ENCODE measurements at regions not wholly inside any gene's neighbourhood (a gene's known extent, or its start where the extent isn't known, plus 50 kb on each side); places are given as distances from the start of the nearest gene placed in this dataset.

DNA sequence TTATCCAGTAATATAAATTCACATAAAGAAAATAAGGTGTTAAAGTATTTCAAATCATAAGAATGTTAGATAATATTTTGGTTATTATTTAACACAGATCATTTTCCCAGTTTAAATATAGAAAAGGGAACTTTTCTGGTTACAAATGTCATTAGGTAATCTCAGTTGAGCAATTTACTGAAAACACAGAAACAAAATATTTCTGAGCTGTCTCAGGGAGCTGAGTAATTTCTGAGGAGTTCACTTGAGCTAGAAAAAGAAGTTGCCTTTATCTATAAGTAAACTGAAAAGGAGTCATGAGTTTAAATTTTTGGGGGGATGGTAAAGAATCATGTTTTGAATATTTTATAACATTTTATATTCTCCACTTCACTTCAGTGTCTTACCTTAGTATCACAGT lies 855.4 kb upstream of the ARPP21 start:
- TF ChIP-seq, protein P1, sequence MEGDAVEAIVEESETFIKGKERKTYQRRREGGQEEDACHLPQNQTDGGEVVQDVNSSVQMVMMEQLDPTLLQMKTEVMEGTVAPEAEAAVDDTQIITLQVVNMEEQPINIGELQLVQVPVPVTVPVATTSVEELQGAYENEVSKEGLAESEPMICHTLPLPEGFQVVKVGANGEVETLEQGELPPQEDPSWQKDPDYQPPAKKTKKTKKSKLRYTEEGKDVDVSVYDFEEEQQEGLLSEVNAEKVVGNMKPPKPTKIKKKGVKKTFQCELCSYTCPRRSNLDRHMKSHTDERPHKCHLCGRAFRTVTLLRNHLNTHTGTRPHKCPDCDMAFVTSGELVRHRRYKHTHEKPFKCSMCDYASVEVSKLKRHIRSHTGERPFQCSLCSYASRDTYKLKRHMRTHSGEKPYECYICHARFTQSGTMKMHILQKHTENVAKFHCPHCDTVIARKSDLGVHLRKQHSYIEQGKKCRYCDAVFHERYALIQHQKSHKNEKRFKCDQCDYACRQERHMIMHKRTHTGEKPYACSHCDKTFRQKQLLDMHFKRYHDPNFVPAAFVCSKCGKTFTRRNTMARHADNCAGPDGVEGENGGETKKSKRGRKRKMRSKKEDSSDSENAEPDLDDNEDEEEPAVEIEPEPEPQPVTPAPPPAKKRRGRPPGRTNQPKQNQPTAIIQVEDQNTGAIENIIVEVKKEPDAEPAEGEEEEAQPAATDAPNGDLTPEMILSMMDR (IDR thresholded peaks at IDR 0.05), result no peak
- no peak for TF ChIP-seq POLR2A (IDR thresholded peaks at IDR 0.05)

All from tibial nerve (tissue), 3 donors.